Upper lobe of right lung (tissue), 1 donor: ENCODE measurements at regions not wholly inside any gene's neighbourhood (a gene's known extent, or its start where the extent isn't known, plus 50 kb on each side); places are given as distances from the start of the nearest gene placed in this dataset.

Experiments used
- ATAC-seq: fragments of 200-7000 bp; cut with Tn5 transposase; one replicate; pipeline ENCODE4 v1.9.1; 2020; ENCODE audit warnings: mild to moderate bottlenecking, moderate library complexity
- DNase-seq: peaks from one replicate; pipeline ENCODE4 v3.0.0-alpha.2; 2020
- H3K27ac ChIP-seq: fragments of 200-600 bp; one replicate; pipeline ENCODE4 v1.8.0; 2022
- H3K27me3 ChIP-seq: fragments of 200-600 bp; one replicate; pipeline ENCODE4 v1.8.0; 2022; ENCODE audit warnings: mild to moderate bottlenecking
- H3K36me3 ChIP-seq: fragments of 200-600 bp; one replicate; pipeline ENCODE4 v1.8.0; 2022
- H3K4me1 ChIP-seq: fragments of 200-600 bp; one replicate; pipeline ENCODE4 v1.8.0; 2022
- H3K4me3 ChIP-seq: fragments of 200-600 bp; one replicate; pipeline ENCODE4 v1.8.0; 2022; ENCODE audit warnings: mild to moderate bottlenecking
- H3K9me3 ChIP-seq: fragments of 200-600 bp; one replicate; pipeline ENCODE4 v1.8.0; 2022
- intact Hi-C: fragments of 100-400 bp; cut with DNase I; formaldehyde crosslinking; loops from one replicate; pipeline ENCODE4 v1.11.0; 2022
- TF ChIP-seq, protein P1 (sequence below): fragments of 200-600 bp; IDR thresholded peaks from one replicate; pipeline ENCODE4 v1.8.0; 2022; ENCODE audit warnings: antibody characterized with exemption
- donor health status: DM: no; HTN: yes; CAD: no; lungs with severe emphysema.

DNA sequence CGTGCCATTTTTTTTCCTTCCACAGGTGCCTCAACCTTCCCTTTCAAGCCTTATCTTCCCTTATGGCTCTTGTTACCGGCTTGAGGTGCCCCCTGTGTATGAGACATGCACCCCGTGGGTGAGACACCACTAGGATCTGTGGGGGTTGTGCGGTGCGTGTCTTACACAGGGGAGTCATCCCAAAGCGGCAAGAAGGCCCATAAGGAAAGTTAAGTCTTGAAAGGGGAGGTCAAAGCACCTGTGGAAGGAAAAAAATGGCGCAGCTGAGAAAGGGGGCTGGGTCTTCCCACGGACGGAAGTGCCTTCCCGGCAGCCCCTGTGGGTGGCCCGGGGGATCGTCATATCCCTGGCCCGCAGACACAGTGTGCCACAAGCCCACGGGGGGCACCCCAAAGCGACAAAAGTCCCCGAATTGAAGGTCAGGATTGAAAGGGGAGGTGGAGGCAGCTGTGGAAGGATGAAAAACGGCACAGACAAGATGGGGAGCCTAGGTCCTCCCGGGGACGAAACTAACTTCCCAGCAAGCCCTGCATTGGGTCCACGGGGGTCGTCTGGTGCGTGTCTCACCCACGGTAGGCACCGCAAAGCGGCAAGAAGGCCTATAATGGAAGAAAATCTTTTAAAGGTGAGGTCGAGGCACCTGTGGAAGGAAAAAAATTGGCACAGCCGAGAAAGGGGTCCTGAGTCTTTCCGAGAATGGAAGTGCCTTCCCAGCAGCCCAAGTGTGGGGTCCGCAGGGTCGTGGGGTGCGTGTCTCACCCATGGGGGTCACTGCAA lies 273.3 kb downstream of the ALG10 start:
- Histone ChIP-seq H3K27ac (no peak overlapping the region), H3K9me3 (no peaks in the 10 kb centered on the region), H3K27me3 (no peaks in the 10 kb centered on the region), H3K36me3 (no peaks in the 10 kb centered on the region), H3K4me1 (no peaks in the 10 kb centered on the region), H3K4me3 (no peak overlapping the region)
- ATAC-seq: no peak
- no peak for DNase-seq
- TF ChIP-seq, protein P1, sequence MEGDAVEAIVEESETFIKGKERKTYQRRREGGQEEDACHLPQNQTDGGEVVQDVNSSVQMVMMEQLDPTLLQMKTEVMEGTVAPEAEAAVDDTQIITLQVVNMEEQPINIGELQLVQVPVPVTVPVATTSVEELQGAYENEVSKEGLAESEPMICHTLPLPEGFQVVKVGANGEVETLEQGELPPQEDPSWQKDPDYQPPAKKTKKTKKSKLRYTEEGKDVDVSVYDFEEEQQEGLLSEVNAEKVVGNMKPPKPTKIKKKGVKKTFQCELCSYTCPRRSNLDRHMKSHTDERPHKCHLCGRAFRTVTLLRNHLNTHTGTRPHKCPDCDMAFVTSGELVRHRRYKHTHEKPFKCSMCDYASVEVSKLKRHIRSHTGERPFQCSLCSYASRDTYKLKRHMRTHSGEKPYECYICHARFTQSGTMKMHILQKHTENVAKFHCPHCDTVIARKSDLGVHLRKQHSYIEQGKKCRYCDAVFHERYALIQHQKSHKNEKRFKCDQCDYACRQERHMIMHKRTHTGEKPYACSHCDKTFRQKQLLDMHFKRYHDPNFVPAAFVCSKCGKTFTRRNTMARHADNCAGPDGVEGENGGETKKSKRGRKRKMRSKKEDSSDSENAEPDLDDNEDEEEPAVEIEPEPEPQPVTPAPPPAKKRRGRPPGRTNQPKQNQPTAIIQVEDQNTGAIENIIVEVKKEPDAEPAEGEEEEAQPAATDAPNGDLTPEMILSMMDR: no peak
- intact Hi-C loops: no loop called here

DNA sequence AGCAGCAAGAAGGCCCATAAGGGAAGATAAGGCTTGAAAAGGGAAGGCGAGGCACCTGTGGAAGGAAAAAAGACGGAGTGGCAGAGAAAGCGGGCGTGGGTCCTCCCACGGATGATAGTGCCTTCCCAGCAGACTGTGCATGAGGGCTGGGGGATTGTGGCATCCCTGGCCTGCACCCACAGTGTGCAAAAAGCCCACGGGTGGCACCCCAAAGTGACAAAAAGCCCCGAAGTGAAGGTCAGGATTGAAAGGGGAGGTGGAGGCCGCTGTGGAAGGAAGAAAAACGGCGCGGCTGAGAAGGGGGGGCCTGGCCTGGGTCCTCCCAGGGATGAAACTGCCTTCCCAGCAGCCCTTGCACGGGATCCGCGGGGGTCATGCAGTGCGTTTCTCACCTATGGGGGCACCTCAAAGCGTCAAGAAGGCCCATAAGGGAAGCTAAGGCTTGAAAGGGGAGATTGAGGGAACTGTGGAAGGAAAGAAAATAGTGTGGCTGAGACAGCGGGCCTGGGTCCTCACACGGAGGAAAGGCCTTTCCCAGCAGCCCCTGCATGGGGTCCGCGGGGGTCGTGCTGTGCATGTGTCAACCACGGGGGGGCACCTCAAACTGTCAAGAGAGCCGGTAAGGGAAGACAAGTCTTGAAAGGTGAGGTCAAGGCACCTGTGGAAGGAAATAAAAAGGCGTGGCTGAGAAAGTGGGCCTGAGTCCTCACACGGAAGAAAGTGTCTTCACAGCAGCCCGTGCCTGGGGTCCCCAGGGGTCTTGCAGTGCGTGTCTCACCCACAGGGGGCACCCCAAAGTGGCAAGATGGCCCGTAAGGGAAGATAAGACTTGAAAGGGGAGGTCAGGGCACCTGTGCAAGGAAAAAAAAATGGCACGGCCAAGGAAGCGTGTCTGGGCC lies 274.1 kb downstream of the ALG10 start:
- DNase-seq (peak; percentile 63), ATAC-seq (no peak)
- TF ChIP-seq, protein P1: no peak
- no peaks in the 10 kb centered on the region for H3K36me3 ChIP-seq
- no peaks in the 10 kb centered on the region for H3K4me1 ChIP-seq
- no peaks in the 10 kb centered on the region for H3K9me3 ChIP-seq
- no peak overlapping the region for H3K4me3 ChIP-seq
- intact Hi-C loops: no loop called here
- H3K27me3 ChIP-seq: no peaks in the 10 kb centered on the region
- no peak overlapping the region for H3K27ac ChIP-seq

DNA sequence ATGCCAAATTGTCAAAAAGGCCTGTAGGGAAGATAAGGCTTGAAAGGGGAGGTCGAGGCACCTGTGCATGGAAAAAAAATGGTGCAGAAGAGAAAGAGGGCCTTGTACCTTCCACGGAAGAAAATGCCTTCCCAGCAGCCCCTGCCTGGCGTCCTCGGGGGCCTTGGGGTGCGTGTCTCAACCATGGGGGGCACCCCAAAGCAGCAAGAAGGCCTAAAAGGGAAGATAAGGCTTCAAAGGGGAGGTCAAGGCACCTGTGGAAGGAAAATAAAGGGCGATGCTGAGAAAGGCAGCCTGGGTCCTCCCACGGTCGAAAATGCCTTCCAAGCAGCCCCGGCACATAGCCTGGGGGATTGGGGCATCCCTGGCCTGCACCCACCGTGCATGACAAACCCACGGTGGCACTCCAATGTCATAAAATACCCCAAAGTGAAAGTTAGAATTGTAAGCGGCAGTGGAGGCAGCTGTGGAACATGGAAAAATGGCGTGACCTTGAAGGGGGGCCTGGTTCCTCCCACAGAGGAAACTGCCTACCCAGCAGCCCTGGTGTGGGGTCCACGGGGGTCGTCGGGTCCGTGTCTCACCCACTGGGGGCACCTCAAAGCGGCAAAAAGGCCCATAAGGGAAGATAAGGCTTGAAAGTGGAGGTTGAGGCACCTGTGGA lies 275.0 kb downstream of the ALG10 start:
- DNase-seq (no peak), ATAC-seq (no peak)
- H3K9me3 ChIP-seq: no peaks in the 10 kb centered on the region
- H3K4me1 ChIP-seq: no peaks in the 10 kb centered on the region
- H3K27ac ChIP-seq: no peak overlapping the region
- TF ChIP-seq, protein P1: no peak
- H3K27me3 ChIP-seq: no peaks in the 10 kb centered on the region
- no peaks in the 10 kb centered on the region for H3K36me3 ChIP-seq
- intact Hi-C loops: no loop called here
- H3K4me3 ChIP-seq: no peak overlapping the region

DNA sequence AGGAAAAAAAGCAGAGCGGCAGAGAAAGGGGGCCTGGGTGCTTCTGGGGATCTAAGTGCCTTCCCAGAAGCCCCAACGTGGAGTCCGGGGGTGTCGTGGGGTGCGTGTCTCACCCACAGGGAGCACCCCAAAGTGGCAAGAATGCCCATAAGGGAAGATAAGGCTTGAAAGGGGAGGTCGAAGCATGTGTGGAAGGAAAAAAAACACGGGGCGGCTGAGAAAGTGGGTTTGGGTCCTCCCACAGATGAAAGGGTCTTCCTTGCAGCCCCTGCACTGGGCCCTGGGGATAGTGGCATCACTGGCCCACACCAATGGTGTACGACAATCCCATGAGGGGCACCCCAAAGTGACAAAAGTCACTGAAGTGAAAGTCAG lies 275.5 kb downstream of the ALG10 start:
- intact Hi-C loops: no loop called here
- no peaks in the 10 kb centered on the region for H3K4me1 ChIP-seq
- TF ChIP-seq, protein P1: no peak
- H3K27me3 ChIP-seq: no peaks in the 10 kb centered on the region
- H3K4me3 ChIP-seq: no peak overlapping the region
- ATAC-seq (no peak), DNase-seq (peak; percentile 46)
- no peaks in the 10 kb centered on the region for H3K9me3 ChIP-seq
- no peaks in the 10 kb centered on the region for H3K36me3 ChIP-seq
- H3K27ac ChIP-seq: no peak overlapping the region

DNA sequence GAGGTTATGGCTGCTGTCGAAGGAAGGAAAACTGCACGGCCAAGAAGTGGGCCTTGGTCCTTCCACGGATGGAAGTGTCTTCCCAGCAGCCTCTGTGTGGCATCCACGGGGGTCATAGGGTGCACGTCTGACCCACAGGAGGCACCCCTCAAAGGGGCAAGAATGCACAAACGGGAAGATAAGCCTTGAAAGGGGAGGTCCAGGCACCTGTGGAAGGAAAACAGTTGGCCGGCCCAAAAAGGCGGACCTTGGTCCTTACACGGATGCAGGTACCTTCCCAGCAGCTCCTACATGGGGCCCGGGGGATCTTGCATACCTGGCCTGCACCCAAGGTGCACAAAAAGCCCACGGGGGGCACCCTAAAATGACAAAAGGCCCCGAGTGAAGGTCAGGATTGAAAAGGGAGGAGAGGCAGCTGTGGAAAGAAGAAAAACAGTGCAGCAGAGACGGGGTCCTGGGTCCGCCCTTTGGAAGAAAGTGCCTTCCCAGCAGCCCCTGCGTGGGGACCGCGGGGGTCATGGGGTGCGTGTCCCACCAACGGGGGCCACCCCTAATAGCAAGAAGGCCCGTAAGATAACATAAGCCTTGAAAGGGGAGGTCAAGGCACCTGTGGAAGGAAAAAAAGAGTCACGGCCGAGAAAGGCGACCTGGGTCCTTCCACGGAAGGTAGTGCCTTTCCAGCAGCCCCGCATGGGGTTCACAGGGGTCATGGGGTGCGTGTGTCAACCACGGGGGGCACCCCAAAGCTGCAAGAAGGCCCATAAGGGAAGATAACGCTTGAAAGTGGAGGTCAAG lies 276.1 kb downstream of the ALG10 start:
- intact Hi-C loops: no loop called here
- ATAC-seq (no peak), DNase-seq (peak; percentile 52)
- no peak overlapping the region for H3K27ac ChIP-seq
- TF ChIP-seq, protein P1: no peak
- no peaks in the 10 kb centered on the region for H3K36me3 ChIP-seq
- H3K4me1 ChIP-seq: no peaks in the 10 kb centered on the region
- no peaks in the 10 kb centered on the region for H3K9me3 ChIP-seq
- no peak overlapping the region for H3K4me3 ChIP-seq
- H3K27me3 ChIP-seq: no peaks in the 10 kb centered on the region
